ENCODE measurements at regions not wholly inside any gene's neighbourhood (a gene's known extent, or its start where the extent isn't known, plus 50 kb on each side); places are given as distances from the start of the nearest gene placed in this dataset.

DNA sequence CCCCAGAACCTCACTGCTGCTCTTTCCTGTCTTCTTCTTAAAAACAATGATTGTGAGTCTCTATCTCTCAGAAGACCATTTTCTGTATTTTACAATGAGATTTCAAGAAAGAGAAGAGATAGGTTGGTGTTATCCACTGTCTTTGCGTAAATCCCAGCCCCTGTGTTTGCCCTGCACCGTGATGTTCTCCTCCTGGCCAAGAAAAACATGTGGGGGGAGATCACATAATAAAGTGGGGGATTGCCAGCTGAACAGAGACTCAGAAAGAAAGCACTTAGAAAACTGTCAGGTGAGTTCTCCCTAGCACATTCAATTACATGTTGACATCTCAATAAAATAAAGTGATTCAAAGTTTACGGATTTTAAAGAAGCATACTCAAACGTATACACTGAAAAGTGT lies 105.0 kb upstream of the PITRM1 start:
- H3K9me3 Mint-ChIP-seq (ENCODE audit: insufficient read depth) = no peaks in the 10 kb centered on the region
- H3K79me2 ChIP-seq (ENCODE audit: control insufficient read depth, insufficient read depth, low read length) = no peaks in the 10 kb centered on the region

DNA sequence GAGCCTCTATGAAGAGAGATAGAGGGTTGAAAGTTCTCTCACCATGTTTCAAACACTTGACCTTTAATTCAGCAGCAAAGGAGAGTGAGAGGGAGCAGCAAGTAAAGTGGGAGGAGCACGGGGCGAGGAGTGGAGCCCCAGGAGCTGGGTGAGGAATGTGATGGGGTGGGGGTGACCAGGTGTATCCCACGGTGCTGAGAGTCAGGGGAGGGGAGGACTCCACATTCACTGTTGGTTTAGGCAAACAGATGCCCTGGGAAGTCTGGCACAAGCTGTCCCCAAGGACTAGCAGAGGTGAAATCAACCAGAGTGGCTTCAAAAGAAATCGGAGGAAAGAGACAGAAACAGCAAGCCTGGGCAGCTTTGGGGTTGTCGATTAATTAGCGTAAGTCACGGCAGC lies 101.8 kb upstream of the PITRM1 start:
- no peak for ATAC-seq (ENCODE audit: low read depth)
- CTCF ChIA-PET = no interaction called here

More for the DNA sequence above, 105.0 kb upstream of the PITRM1 start:
- H3K36me3 ChIP-seq (replicated peaks in 1 of 2; ENCODE audit: control extremely low read depth in 1 of 2, control insufficient read depth in 1 of 2, extremely low read depth in 1 of 2, insufficient read depth in 2 of 2, low read length in 1 of 2) = no peaks in the 10 kb centered on the region
- ChIA-PET POLR2A (no interaction called here), CTCF (interaction anchor here (0.7 kb wide), 1 partner anchor 10 kb away, joined by 3 read pairs; no protein-coding TSS in a partner anchor)
- no peak for TF ChIP-seq CTCF (IDR thresholded peaks at IDR 0.05)
- no peak for TF ChIP-seq EZH2 (IDR thresholded peaks at IDR 0.05; ENCODE audit: borderline replicate concordance, insufficient read depth, low read depth, low read length, poor library complexity, severe bottlenecking)
- DNase-seq (no peak), ATAC-seq (ENCODE audit: low read depth) (no peak)
- WGBS (ENCODE audit: insufficient coverage) = 86% methylated on average over 2 of the region's 4 CpGs
- no peak overlapping the region for H3K27ac ChIP-seq (ENCODE audit: low read length in 2 of 2)
- no peaks in the 10 kb centered on the region for H3K4me1 ChIP-seq (ENCODE audit: control insufficient read depth in 2 of 2, insufficient read depth in 2 of 2, low read length in 2 of 2)
- H2AFZ ChIP-seq (ENCODE audit: insufficient read depth, low read depth, low read length, poor library complexity, severe bottlenecking) = no peak overlapping the region
- no peak overlapping the region for H3K9ac ChIP-seq (ENCODE audit: low read length)
- H4K20me1 ChIP-seq (ENCODE audit: control insufficient read depth, insufficient read depth, low read length, poor library complexity, severe bottlenecking) = no peaks in the 10 kb centered on the region
- peaks cover 0 to 5% (median 0%) of the 10 kb centered on the region in 3 donors for H3K9me3 ChIP-seq (ENCODE audit: control extremely low read depth in 1 of 3, control insufficient read depth in 2 of 3, insufficient read depth in 1 of 3, low read length in 2 of 3)
- intact Hi-C loops (cut with micrococcal nuclease) = no loop called here
- no peaks in the 10 kb centered on the region for H3K27me3 ChIP-seq (replicated peaks in 1 of 4; ENCODE audit: control extremely low read depth in 1 of 4, control insufficient read depth in 3 of 4, insufficient read depth in 4 of 4, low read length in 3 of 4)
- no peak overlapping the region for H3K4me3 ChIP-seq (ENCODE audit: control extremely low read depth in 1 of 5, extremely low read depth in 1 of 5, insufficient read depth in 1 of 5, low read depth in 2 of 5, low read length in 4 of 5)
- Mint-ChIP-seq H3K27ac (no peak overlapping the region), H3K4me3 (no peak overlapping the region), H3K4me1 (no peaks in the 10 kb centered on the region), H3K27me3 (peaks cover 12% of the 10 kb centered on the region)
- H3K4me2 ChIP-seq (replicated peaks; ENCODE audit: low read depth, low read length, poor library complexity, severe bottlenecking) = no peak overlapping the region

More for the DNA sequence above, 101.8 kb upstream of the PITRM1 start:
- 90% methylated on average over 5 of the region's 7 CpGs for WGBS (ENCODE audit: insufficient coverage)
- H2AFZ ChIP-seq (ENCODE audit: insufficient read depth, low read depth, low read length, poor library complexity, severe bottlenecking) = no peak overlapping the region
- no peak overlapping the region for H3K27ac ChIP-seq (ENCODE audit: low read length in 2 of 2)
- DNase-seq = no peak
- H3K27me3 ChIP-seq (replicated peaks in 1 of 4; ENCODE audit: control extremely low read depth in 1 of 4, control insufficient read depth in 3 of 4, insufficient read depth in 4 of 4, low read length in 3 of 4) = no peaks in the 10 kb centered on the region
- H3K36me3 ChIP-seq (replicated peaks in 1 of 2; ENCODE audit: control extremely low read depth in 1 of 2, control insufficient read depth in 1 of 2, extremely low read depth in 1 of 2, insufficient read depth in 2 of 2, low read length in 1 of 2) = no peaks in the 10 kb centered on the region
- H3K27me3 Mint-ChIP-seq = peaks cover 21% of the 10 kb centered on the region
- no peaks in the 10 kb centered on the region for H3K4me1 Mint-ChIP-seq
- POLR2A ChIA-PET = no interaction called here
- no peak overlapping the region for H3K4me3 Mint-ChIP-seq
- H3K4me1 ChIP-seq (ENCODE audit: control insufficient read depth in 2 of 2, insufficient read depth in 2 of 2, low read length in 2 of 2) = no peaks in the 10 kb centered on the region
- H4K20me1 ChIP-seq (ENCODE audit: control insufficient read depth, insufficient read depth, low read length, poor library complexity, severe bottlenecking) = no peaks in the 10 kb centered on the region
- H3K79me2 ChIP-seq (ENCODE audit: control insufficient read depth, insufficient read depth, low read length) = no peaks in the 10 kb centered on the region
- no peak overlapping the region for H3K4me3 ChIP-seq (ENCODE audit: control extremely low read depth in 1 of 5, extremely low read depth in 1 of 5, insufficient read depth in 1 of 5, low read depth in 2 of 5, low read length in 4 of 5)
- no peak overlapping the region for H3K27ac Mint-ChIP-seq
- H3K9ac ChIP-seq (ENCODE audit: low read length) = no peak overlapping the region
- TF ChIP-seq CTCF (IDR thresholded peaks at IDR 0.05) (no peak), EZH2 (IDR thresholded peaks at IDR 0.05; ENCODE audit: borderline replicate concordance, insufficient read depth, low read depth, low read length, poor library complexity, severe bottlenecking) (no peak)
- no peaks in the 10 kb centered on the region for H3K9me3 Mint-ChIP-seq (ENCODE audit: insufficient read depth)
- intact Hi-C loops (cut with micrococcal nuclease) = no loop called here
- H3K9me3 ChIP-seq (ENCODE audit: control extremely low read depth in 1 of 3, control insufficient read depth in 2 of 3, insufficient read depth in 1 of 3, low read length in 2 of 3) = peaks cover 0 to 5% (median 0%) of the 10 kb centered on the region in 3 donors
- no peak overlapping the region for H3K4me2 ChIP-seq (replicated peaks; ENCODE audit: low read depth, low read length, poor library complexity, severe bottlenecking)

Data from B cell (primary cell).